ENCODE measurements at regions not wholly inside any gene's neighbourhood (a gene's known extent, or its start where the extent isn't known, plus 50 kb on each side); places are given as distances from the start of the nearest gene placed in this dataset.

DNA sequence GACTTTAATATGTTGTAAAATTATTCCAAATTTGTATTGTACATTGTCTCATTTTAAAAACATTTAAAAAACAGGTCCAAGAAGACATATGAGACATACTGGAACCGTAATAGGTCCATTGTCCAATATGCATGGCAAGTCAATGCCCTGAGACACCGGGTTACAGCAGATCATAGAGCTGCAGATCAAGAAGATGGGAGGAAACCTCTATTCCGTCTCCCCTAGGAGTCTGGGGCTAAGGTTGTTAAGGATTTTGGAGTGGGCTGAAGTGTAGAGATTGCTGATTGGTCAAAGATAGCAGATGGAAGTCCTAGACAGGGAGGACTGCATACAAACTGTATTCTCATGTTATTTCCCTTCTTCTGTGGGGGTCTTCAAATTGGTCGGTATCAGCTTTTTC lies 108.3 kb upstream of the PLEKHA5 start:
- TF ChIP-seq, protein P1, sequence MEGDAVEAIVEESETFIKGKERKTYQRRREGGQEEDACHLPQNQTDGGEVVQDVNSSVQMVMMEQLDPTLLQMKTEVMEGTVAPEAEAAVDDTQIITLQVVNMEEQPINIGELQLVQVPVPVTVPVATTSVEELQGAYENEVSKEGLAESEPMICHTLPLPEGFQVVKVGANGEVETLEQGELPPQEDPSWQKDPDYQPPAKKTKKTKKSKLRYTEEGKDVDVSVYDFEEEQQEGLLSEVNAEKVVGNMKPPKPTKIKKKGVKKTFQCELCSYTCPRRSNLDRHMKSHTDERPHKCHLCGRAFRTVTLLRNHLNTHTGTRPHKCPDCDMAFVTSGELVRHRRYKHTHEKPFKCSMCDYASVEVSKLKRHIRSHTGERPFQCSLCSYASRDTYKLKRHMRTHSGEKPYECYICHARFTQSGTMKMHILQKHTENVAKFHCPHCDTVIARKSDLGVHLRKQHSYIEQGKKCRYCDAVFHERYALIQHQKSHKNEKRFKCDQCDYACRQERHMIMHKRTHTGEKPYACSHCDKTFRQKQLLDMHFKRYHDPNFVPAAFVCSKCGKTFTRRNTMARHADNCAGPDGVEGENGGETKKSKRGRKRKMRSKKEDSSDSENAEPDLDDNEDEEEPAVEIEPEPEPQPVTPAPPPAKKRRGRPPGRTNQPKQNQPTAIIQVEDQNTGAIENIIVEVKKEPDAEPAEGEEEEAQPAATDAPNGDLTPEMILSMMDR (IDR thresholded peaks at IDR 0.05 in 2 of 3, conservative IDR thresholded peaks at IDR 0.05 in 1 of 3; ENCODE audit: control insufficient read depth in 2 of 3, extremely low read depth in 1 of 3, insufficient read depth in 1 of 3, low read depth in 3 of 3, low read length in 3 of 3) = no peak
- TF ChIP-seq ATF7 (IDR thresholded peaks at IDR 0.05; ENCODE audit: low read depth) (no peak), YBX1 (IDR thresholded peaks at IDR 0.05) (no peak), POLR2AphosphoS2 (IDR thresholded peaks at IDR 0.05; ENCODE audit: low read depth, low read length) (no peak), TARDBP (IDR thresholded peaks at IDR 0.05; ENCODE audit: borderline replicate concordance) (no peak), JUND (IDR thresholded peaks at IDR 0.05; ENCODE audit: low read depth, low read length) (no peak), FOXM1 (IDR thresholded peaks at IDR 0.05; ENCODE audit: low read depth, low read length) (no peak), ZNF217 (IDR thresholded peaks at IDR 0.05) (no peak)
- TF ChIP-seq, protein P2, sequence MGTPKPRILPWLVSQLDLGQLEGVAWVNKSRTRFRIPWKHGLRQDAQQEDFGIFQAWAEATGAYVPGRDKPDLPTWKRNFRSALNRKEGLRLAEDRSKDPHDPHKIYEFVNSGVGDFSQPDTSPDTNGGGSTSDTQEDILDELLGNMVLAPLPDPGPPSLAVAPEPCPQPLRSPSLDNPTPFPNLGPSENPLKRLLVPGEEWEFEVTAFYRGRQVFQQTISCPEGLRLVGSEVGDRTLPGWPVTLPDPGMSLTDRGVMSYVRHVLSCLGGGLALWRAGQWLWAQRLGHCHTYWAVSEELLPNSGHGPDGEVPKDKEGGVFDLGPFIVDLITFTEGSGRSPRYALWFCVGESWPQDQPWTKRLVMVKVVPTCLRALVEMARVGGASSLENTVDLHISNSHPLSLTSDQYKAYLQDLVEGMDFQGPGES (IDR thresholded peaks at IDR 0.05) = no peak

All from GM12878 (cell line).